ACC112 (cell line): ENCODE measurements at regions not wholly inside any gene's neighbourhood (a gene's known extent, or its start where the extent isn't known, plus 50 kb on each side); places are given as distances from the start of the nearest gene placed in this dataset.

ENCODE experiments used
- H2AFZ ChIP-seq: fragments of 200-600 bp; sonication (generic); one replicate; pipeline ENCODE4 v1.6.0; 2017; ENCODE audit warnings: antibody characterized with exemption, low read length; ENCODE audit not compliant: unreplicated experiment
- H3K27ac ChIP-seq: fragments of 200-600 bp; sonication (generic); 2 replicates; pipeline ENCODE4 v1.5.1; 2014; ENCODE audit warnings: low read depth, mild to moderate bottlenecking, antibody characterized with exemption, low read length, moderate library complexity
- H3K27me3 ChIP-seq: fragments of 200-600 bp; sonication (generic); 2 replicates; pipeline ENCODE4 v1.6.1; 2014; ENCODE audit warnings: mild to moderate bottlenecking, antibody characterized with exemption, low read length, moderate library complexity, mixed read lengths; ENCODE audit not compliant: insufficient read depth
- H3K36me3 ChIP-seq: fragments of 200-600 bp; sonication (generic); 2 replicates; pipeline ENCODE4 v1.6.1; 2016; ENCODE audit warnings: mild to moderate bottlenecking, antibody characterized with exemption, low read length, moderate library complexity, mixed read lengths; ENCODE audit not compliant: insufficient read depth
- H3K4me1 ChIP-seq: fragments of 200-600 bp; sonication (generic); one replicate; pipeline ENCODE4 v1.6.1; 2016; ENCODE audit warnings: low read length, mixed read lengths; ENCODE audit not compliant: insufficient read depth, unreplicated experiment, control insufficient read depth
- H3K4me3 ChIP-seq: fragments of 200-600 bp; sonication (generic); 2 replicates; pipeline ENCODE4 v1.5.1; 2014; ENCODE audit warnings: mild to moderate bottlenecking, low read depth, low read length
- H3K79me2 ChIP-seq: fragments of 200-600 bp; sonication (generic); one replicate; pipeline ENCODE4 v1.6.0; 2016; ENCODE audit warnings: low read length; ENCODE audit not compliant: control insufficient read depth, unreplicated experiment, insufficient read depth

GRCh38 chr10:78755063-78755701 is 313.6 kb upstream of the ZMIZ1 start:
- H3K4me1 ChIP-seq: peaks cover 29% of the 10 kb centered on the region
- H3K36me3 ChIP-seq: no peaks in the 10 kb centered on the region
- H3K79me2 ChIP-seq: no peaks in the 10 kb centered on the region
- no peak overlapping the region for H3K4me3 ChIP-seq
- H3K27ac ChIP-seq: no peak overlapping the region
- H3K27me3 ChIP-seq: peaks cover 2% of the 10 kb centered on the region; the same call in 1 of the 2 replicates
- no peak overlapping the region for H2AFZ ChIP-seq

GRCh38 chr10:78755877-78756455 is 312.8 kb upstream of the ZMIZ1 start:
- H3K79me2 ChIP-seq: no peaks in the 10 kb centered on the region
- peak overlapping the region; percentile 62; the same call in 1 of the 2 replicates for H3K27ac ChIP-seq
- no peak overlapping the region for H2AFZ ChIP-seq
- H3K27me3 ChIP-seq: no peaks in the 10 kb centered on the region; the same call in 1 of the 2 replicates
- H3K4me3 ChIP-seq: no peak overlapping the region
- H3K4me1 ChIP-seq: peaks cover 29% of the 10 kb centered on the region
- no peaks in the 10 kb centered on the region for H3K36me3 ChIP-seq

DNA sequence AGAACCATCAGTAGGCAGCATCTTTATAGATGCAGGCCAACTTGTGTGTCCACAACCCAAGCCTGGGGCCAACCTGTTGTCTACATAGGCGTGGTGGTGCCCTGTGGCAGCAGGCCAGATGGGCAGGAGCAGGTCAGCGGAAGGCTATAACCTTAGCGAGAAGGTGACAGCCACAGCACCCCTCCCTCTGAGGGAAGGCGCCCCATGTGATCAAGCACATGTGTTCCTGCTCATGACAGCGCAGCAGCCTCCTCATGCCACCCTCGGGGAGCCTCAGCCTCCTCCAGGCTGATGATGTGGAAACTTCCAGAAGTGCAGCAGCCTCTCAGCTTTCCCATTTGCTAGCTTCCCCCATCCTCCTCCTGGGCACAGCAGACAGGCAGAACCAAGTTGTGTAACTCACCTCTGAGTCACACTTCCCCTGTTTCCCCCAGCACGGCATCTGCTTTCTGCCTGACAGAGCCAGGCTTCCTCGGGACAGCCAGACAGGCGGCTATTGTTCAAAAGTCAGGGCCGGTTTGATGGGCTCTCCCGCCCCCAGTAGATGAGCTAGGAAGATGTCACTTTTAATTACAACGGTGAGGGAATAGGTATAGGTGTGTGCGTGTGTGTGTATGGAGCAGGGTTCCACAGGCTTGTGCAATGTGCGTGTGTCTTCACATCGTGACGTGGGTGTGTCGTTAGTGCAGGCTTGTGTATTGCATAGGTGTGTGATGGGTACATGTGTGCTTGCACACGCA is 312.0 kb upstream of the ZMIZ1 start:
- no peak overlapping the region for H3K4me3 ChIP-seq
- H3K27ac ChIP-seq: peak overlapping the region; percentile 67
- H3K36me3 ChIP-seq: no peaks in the 10 kb centered on the region
- peaks cover 29% of the 10 kb centered on the region for H3K4me1 ChIP-seq
- no peak overlapping the region for H2AFZ ChIP-seq
- no peaks in the 10 kb centered on the region for H3K79me2 ChIP-seq
- H3K27me3 ChIP-seq: no peaks in the 10 kb centered on the region; the same call in 1 of the 2 replicates

- H3K4me3 ChIP-seq: no peak overlapping the region
- no peaks in the 10 kb centered on the region; the same call in 1 of the 2 replicates for H3K27me3 ChIP-seq
- no peaks in the 10 kb centered on the region for H3K36me3 ChIP-seq
- no peak overlapping the region for H2AFZ ChIP-seq
- no peaks in the 10 kb centered on the region for H3K79me2 ChIP-seq
- peaks cover 26% of the 10 kb centered on the region for H3K4me1 ChIP-seq
- H3K27ac ChIP-seq: peak overlapping the region; percentile 67
Measured at GRCh38 chr10:78757344-78757925, 311.3 kb upstream of the ZMIZ1 start.

DNA sequence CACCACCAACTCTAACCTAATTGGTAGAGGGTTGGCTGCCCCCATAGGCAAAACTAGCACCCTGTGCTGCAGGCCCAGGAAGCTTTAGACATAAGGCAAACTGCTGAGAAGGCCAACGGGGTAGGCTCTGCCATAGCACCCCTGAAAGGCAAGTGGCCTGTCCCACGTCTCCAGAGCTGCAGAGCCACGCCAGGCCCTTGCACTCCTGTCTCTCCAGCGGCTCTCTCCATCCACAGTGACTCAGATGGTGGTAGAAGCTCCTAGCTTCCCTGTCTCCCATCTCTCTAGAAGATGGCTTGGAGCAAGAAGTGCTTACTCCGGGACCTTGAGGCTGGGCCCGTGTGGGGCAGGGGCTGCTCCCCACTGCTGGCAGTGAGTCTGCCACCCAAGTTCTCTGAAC is 310.6 kb upstream of the ZMIZ1 start:
- Histone ChIP-seq H3K27me3 (no peaks in the 10 kb centered on the region; the same call in 1 of the 2 replicates), H3K4me3 (no peak overlapping the region), H3K79me2 (no peaks in the 10 kb centered on the region), H3K36me3 (no peaks in the 10 kb centered on the region), H3K4me1 (peaks cover 24% of the 10 kb centered on the region), H3K27ac (no peak overlapping the region), H2AFZ (no peak overlapping the region)

GRCh38 chr10:78759456-78760120 is 309.2 kb upstream of the ZMIZ1 start:
- Histone ChIP-seq H3K27me3 (no peaks in the 10 kb centered on the region), H3K79me2 (no peaks in the 10 kb centered on the region), H3K27ac (no peak overlapping the region), H3K4me3 (no peak overlapping the region), H2AFZ (no peak overlapping the region), H3K4me1 (peaks cover 22% of the 10 kb centered on the region), H3K36me3 (no peaks in the 10 kb centered on the region)

- no peaks in the 10 kb centered on the region for H3K36me3 ChIP-seq
- H3K4me3 ChIP-seq: no peak overlapping the region
- no peaks in the 10 kb centered on the region for H3K79me2 ChIP-seq
- H3K27ac ChIP-seq: no peak overlapping the region
- peaks cover 22% of the 10 kb centered on the region for H3K4me1 ChIP-seq
- no peaks in the 10 kb centered on the region for H3K27me3 ChIP-seq
- H2AFZ ChIP-seq: no peak overlapping the region
Measured at GRCh38 chr10:78760463-78761310, 308.1 kb upstream of the ZMIZ1 start.

- Histone ChIP-seq H3K27me3 (no peaks in the 10 kb centered on the region), H3K4me3 (no peak overlapping the region), H3K79me2 (no peaks in the 10 kb centered on the region), H3K36me3 (no peaks in the 10 kb centered on the region), H2AFZ (no peak overlapping the region), H3K27ac (no peak overlapping the region), H3K4me1 (peaks cover 16% of the 10 kb centered on the region)
Measured at GRCh38 chr10:78761311-78761781, 307.4 kb upstream of the ZMIZ1 start.

- H3K27me3 ChIP-seq: no peaks in the 10 kb centered on the region
- H3K36me3 ChIP-seq: no peaks in the 10 kb centered on the region
- H3K4me3 ChIP-seq: no peak overlapping the region
- no peak overlapping the region for H2AFZ ChIP-seq
- peaks cover 11% of the 10 kb centered on the region for H3K4me1 ChIP-seq
- no peaks in the 10 kb centered on the region for H3K79me2 ChIP-seq
- H3K27ac ChIP-seq: no peak overlapping the region
Measured at GRCh38 chr10:78762086-78762630, 306.6 kb upstream of the ZMIZ1 start.
